Right atrium auricular region (tissue), 2 donors: ENCODE measurements at regions not wholly inside any gene's neighbourhood (a gene's known extent, or its start where the extent isn't known, plus 50 kb on each side); places are given as distances from the start of the nearest gene placed in this dataset.

Experiments
- DNase-seq: peaks from one replicate; pipeline ENCODE4 v3.0.0-alpha.2; 2019; ENCODE audit warnings: low spot score
- H3K27ac ChIP-seq, 2 donors: fragments of 200-600 bp; sonication (generic); 1 replicate in 1 of 2; 2 replicates in 1 of 2; pipeline ENCODE4 v1.5.1; 2016 to 2019
- H3K27me3 ChIP-seq, 2 donors: fragments of 200-600 bp; sonication (generic); one replicate each; pipeline versions ENCODE4 v1.5.1 to v1.6.0; 2017 to 2019
- H3K36me3 ChIP-seq: fragments of 200-600 bp; sonication (generic); one replicate; pipeline ENCODE4 v1.5.1; 2016
- H3K4me1 ChIP-seq, 2 donors: fragments of 200-600 bp; sonication (generic); one replicate each; pipeline versions ENCODE4 v1.5.1 to v1.6.0; 2017 to 2019
- H3K4me3 ChIP-seq, 2 donors: fragments of 200-600 bp; sonication (generic); 1 replicate in 1 of 2; 2 replicates in 1 of 2; pipeline ENCODE4 v1.5.1; 2017 to 2019; ENCODE audit warnings: mild to moderate bottlenecking in 1 of 2, moderate library complexity in 1 of 2
- H3K9me3 ChIP-seq, 2 donors: fragments of 200-600 bp; sonication (generic); one replicate each; pipeline ENCODE4 v1.5.1; 2019
- TF ChIP-seq, protein P1 (sequence below), 2 donors: fragments of 200-600 bp; sonication (generic); IDR thresholded peaks; one replicate each; pipeline ENCODE4 v1.5.1; 2019; ENCODE audit warnings: antibody characterized with exemption in 2 of 2

GRCh38 chr15:38814891-38815290, 250.3 kb upstream of the RASGRP1 start:
- Histone ChIP-seq H3K4me1 (peaks cover 0 to 4% of the 10 kb centered on the region in 2 donors), H3K27me3 (no peaks in the 10 kb centered on the region), H3K27ac (no peak overlapping the region), H3K36me3 (no peaks in the 10 kb centered on the region), H3K9me3 (no peaks in the 10 kb centered on the region), H3K4me3 (no peak overlapping the region)
- TF ChIP-seq, protein P1, sequence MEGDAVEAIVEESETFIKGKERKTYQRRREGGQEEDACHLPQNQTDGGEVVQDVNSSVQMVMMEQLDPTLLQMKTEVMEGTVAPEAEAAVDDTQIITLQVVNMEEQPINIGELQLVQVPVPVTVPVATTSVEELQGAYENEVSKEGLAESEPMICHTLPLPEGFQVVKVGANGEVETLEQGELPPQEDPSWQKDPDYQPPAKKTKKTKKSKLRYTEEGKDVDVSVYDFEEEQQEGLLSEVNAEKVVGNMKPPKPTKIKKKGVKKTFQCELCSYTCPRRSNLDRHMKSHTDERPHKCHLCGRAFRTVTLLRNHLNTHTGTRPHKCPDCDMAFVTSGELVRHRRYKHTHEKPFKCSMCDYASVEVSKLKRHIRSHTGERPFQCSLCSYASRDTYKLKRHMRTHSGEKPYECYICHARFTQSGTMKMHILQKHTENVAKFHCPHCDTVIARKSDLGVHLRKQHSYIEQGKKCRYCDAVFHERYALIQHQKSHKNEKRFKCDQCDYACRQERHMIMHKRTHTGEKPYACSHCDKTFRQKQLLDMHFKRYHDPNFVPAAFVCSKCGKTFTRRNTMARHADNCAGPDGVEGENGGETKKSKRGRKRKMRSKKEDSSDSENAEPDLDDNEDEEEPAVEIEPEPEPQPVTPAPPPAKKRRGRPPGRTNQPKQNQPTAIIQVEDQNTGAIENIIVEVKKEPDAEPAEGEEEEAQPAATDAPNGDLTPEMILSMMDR (IDR thresholded peaks at IDR 0.05) = no peak
- DNase-seq = no peak

DNA sequence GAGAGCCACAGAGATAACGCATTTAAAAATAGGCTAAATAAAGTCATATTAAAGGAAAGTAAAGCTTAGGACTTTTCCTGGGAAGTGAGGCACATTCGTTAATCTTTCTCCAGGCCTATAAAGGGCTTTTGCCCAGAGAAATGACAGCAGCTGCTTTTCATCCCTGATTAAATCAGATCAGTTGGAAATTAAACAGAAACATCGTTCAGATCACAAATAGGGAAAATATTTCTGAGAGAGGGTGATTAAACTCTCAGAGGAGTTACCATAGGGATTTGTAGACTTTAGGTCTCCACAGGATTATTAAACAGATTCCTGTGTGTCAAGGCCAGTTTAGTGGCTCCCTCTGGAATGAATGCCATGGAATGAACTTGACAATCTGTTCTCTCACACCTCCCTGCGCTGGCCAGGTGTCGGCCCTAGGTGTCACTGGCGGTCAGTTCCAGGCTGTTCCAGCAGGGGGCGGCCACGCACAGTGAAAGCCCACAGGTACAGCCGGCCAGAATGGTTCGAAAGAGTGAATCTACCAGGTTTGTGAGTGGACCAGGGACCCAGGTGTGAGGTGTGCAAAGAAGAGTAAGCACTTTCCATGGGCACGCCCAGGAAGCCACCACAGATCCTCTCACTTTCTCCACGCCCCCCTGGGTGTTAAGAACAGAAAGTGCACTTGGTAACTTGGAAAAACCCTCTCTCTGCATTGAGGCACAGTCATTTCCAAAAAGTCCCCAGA, 253.0 kb upstream of the RASGRP1 start:
- DNase-seq = peak; percentile 84
- no peak overlapping the region for H3K27ac ChIP-seq
- H3K27me3 ChIP-seq = no peaks in the 10 kb centered on the region
- TF ChIP-seq, protein P1 (IDR thresholded peaks at IDR 0.05) = peak; percentile 99
- peaks cover 0 to 4% of the 10 kb centered on the region in 2 donors for H3K4me1 ChIP-seq
- H3K9me3 ChIP-seq = no peaks in the 10 kb centered on the region
- H3K4me3 ChIP-seq = no peak overlapping the region
- H3K36me3 ChIP-seq = no peaks in the 10 kb centered on the region

GRCh38 chr15:38818157-38818790, 253.7 kb upstream of the RASGRP1 start:
- Histone ChIP-seq H3K4me1 (peaks cover 0 to 4% of the 10 kb centered on the region in 2 donors), H3K9me3 (no peaks in the 10 kb centered on the region), H3K4me3 (no peak overlapping the region), H3K27me3 (no peaks in the 10 kb centered on the region), H3K36me3 (no peaks in the 10 kb centered on the region), H3K27ac (no peak overlapping the region)
- no peak for DNase-seq
- TF ChIP-seq, protein P1 (IDR thresholded peaks at IDR 0.05) = no peak

DNA sequence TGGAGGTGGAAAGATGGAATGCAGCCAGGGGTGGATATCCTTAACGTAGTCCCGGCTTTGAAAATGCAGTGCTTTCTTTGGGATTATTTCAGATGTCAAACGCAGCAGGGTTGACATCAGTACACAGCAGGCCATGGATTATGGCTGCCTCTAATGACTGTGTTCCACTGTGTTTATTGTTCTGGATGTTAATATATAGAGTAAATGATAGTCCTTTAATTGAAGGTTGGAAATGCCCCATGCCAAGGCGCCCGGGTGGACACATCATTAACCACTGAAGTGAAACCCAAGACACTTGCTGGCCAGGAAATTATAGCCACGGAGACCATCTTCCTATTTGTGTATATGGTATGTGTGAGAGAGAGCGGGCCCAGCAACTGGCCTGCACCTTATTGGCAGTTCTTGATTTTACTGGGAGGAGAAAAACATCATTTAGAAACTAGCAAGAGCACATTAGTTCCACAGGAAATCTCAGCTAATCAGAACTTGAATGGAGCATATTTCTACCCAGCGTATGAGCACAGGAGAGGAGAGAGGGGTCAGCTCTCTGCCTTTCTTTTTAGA, 254.9 kb upstream of the RASGRP1 start:
- H3K9me3 ChIP-seq = no peaks in the 10 kb centered on the region
- no peak overlapping the region for H3K27ac ChIP-seq
- H3K36me3 ChIP-seq = no peaks in the 10 kb centered on the region
- H3K4me3 ChIP-seq = no peak overlapping the region
- no peaks in the 10 kb centered on the region for H3K27me3 ChIP-seq
- TF ChIP-seq, protein P1 (IDR thresholded peaks at IDR 0.05) = no peak
- peaks cover 0 to 4% of the 10 kb centered on the region in 2 donors for H3K4me1 ChIP-seq
- no peak for DNase-seq

GRCh38 chr15:38823263-38823662, 258.6 kb upstream of the RASGRP1 start:
- Histone ChIP-seq H3K9me3 (no peaks in the 10 kb centered on the region), H3K4me1 (no peaks in the 10 kb centered on the region), H3K27me3 (no peaks in the 10 kb centered on the region), H3K36me3 (no peaks in the 10 kb centered on the region), H3K27ac (no peak overlapping the region), H3K4me3 (no peak overlapping the region)
- DNase-seq = no peak
- TF ChIP-seq, protein P1 (IDR thresholded peaks at IDR 0.05) = no peak
